Endothelial cell of umbilical vein (primary cell): ENCODE measurements at regions not wholly inside any gene's neighbourhood (a gene's known extent, or its start where the extent isn't known, plus 50 kb on each side); places are given as distances from the start of the nearest gene placed in this dataset.

Experiments used
- BruUV-seq: library from RNA; stranded (reverse); fragments of 400-500 nt; replicated peaks from 2 replicates; lab custom pipeline; 2021; lab: Mats Ljungman, UMichigan
- CTCF ChIA-PET: fragments of 300-600, 350-600 bp; sonication (Branson Sonifier 250); formaldehyde crosslinking; loops from one replicate; lab custom pipeline; 2021; ENCODE audit warnings: antibody characterized with exemption, inconsistent platforms; lab: Charles Lee
- POLR2A ChIA-PET: fragments of 300-600, 350-600 bp; sonication (Branson Sonifier 250); formaldehyde crosslinking; loops from one replicate; lab custom pipeline; 2021; ENCODE audit warnings: antibody characterized with exemption, inconsistent platforms; lab: Charles Lee
- DNase-seq: peaks from one replicate; pipeline ENCODE4 v3.0.0-alpha.2; 2011; ENCODE audit warnings: low read depth, low spot score
- FAIRE-seq: peaks from 2 replicates; lab custom pipeline; 2011; peaks lifted over from hg19 to GRCh38; lab: Jason Lieb, UNC
- H2AFZ ChIP-seq: 2 replicates; pipeline ENCODE4 v1.6.0; 2012; ENCODE audit warnings: low read depth, low read length, control low read depth, inconsistent platforms
- H3K27ac ChIP-seq: 2 replicates; pipeline ENCODE4 v1.5.1; 2011; ENCODE audit warnings: low read depth, mild to moderate bottlenecking, control low read depth, low read length, moderate library complexity; ENCODE audit not compliant: insufficient read depth
- H3K27me3 ChIP-seq, 2 experiments: 2 replicates each; pipeline versions ENCODE4 v1.6.0 to v1.6.1; 2011; ENCODE audit warnings: low read length in 2 of 2, mixed read lengths in 1 of 2; ENCODE audit not compliant: control insufficient read depth in 2 of 2, insufficient read depth in 2 of 2
- H3K36me3 ChIP-seq, 2 experiments: 2 replicates in 1 of 2; 3 replicates in 1 of 2; pipeline ENCODE4 v1.5.1; 2011; ENCODE audit warnings: low read length in 2 of 2, mild to moderate bottlenecking in 1 of 2, moderate library complexity in 1 of 2; ENCODE audit not compliant: control insufficient read depth in 2 of 2, insufficient read depth in 2 of 2; ENCODE audit errors: extremely low read depth in 1 of 2
- H3K4me1 ChIP-seq: 3 replicates; pipeline ENCODE4 v1.5.1; 2011; ENCODE audit warnings: mild to moderate bottlenecking, low read length; ENCODE audit not compliant: control insufficient read depth, insufficient read depth; ENCODE audit errors: extremely low read depth
- H3K4me2 ChIP-seq: 2 replicates; pipeline ENCODE4 v1.6.1; 2011; ENCODE audit warnings: low read length, control low read depth, mixed read lengths; ENCODE audit not compliant: insufficient read depth
- H3K4me3 ChIP-seq, 3 experiments: fragments of 200-600 bp in 1 of 3; sonication (generic), shearing (Covaris generic) in 1 of 3; replicated peaks in 1 of 3; 2 replicates each; pipeline ENCODE4 v1.5.1; 2011 to 2016; ENCODE audit warnings: control low read depth in 3 of 3, low read length in 3 of 3, mild to moderate bottlenecking in 2 of 3, inconsistent platforms in 1 of 3, low read depth in 1 of 3, moderate library complexity in 1 of 3; ENCODE audit not compliant: insufficient read depth in 1 of 3
- H3K79me2 ChIP-seq: 2 replicates; pipeline ENCODE4 v1.6.0; 2012; ENCODE audit warnings: low read length, inconsistent platforms; ENCODE audit not compliant: control insufficient read depth, insufficient read depth
- H3K9ac ChIP-seq: replicated peaks from 2 replicates; pipeline ENCODE3; 2011; ENCODE audit warnings: low read length, control low read depth; ENCODE audit not compliant: insufficient read depth; ENCODE audit errors: extremely low read depth
- H3K9me1 ChIP-seq: replicated peaks from 3 replicates; pipeline ENCODE4 v1.6.0; 2011; ENCODE audit warnings: mild to moderate bottlenecking, low read length; ENCODE audit not compliant: control insufficient read depth, insufficient read depth; ENCODE audit errors: extremely low read depth
- H3K9me3 ChIP-seq: replicated peaks from 2 replicates; pipeline ENCODE4 v1.5.1; 2012; ENCODE audit warnings: low read length, inconsistent platforms; ENCODE audit not compliant: control insufficient read depth, insufficient read depth
- H4K20me1 ChIP-seq: replicated peaks from 2 replicates; pipeline ENCODE3; 2011; ENCODE audit warnings: mild to moderate bottlenecking, low read length; ENCODE audit not compliant: control insufficient read depth, insufficient read depth; ENCODE audit errors: extremely low read depth
- EZH2 ChIP-seq: IDR thresholded peaks from 2 replicates; pipeline ENCODE4 v1.6.1; 2012; ENCODE audit warnings: borderline replicate concordance, low read depth, mild to moderate bottlenecking, moderate library complexity, low read length, inconsistent platforms; ENCODE audit not compliant: severe bottlenecking
- FOS ChIP-seq: IDR thresholded peaks from 2 replicates; pipeline ENCODE4 v1.6.1; 2011; ENCODE audit warnings: mild to moderate bottlenecking, low read length, moderate library complexity, borderline replicate concordance; ENCODE audit not compliant: insufficient read depth
- GATA2 ChIP-seq: IDR thresholded peaks from 2 replicates; pipeline ENCODE4 v1.7.0; 2011; ENCODE audit warnings: low read depth, mild to moderate bottlenecking, moderate library complexity, mixed read lengths, low read length; ENCODE audit not compliant: insufficient read length, insufficient read depth
- JUN ChIP-seq: IDR thresholded peaks from 2 replicates; pipeline ENCODE4 v1.6.1; 2011; ENCODE audit warnings: borderline replicate concordance, low read depth; ENCODE audit not compliant: insufficient read length, insufficient read depth
- MYC ChIP-seq: IDR thresholded peaks from one replicate; pipeline ENCODE4 v1.6.1; 2011; ENCODE audit warnings: mild to moderate bottlenecking, low read depth, low read length
- POLR2A ChIP-seq: IDR thresholded peaks from 2 replicates; pipeline ENCODE4 v1.6.1; 2012; ENCODE audit warnings: low read depth, mild to moderate bottlenecking, control low read depth, low read length
- POLR2AphosphoS5 ChIP-seq: IDR thresholded peaks from 2 replicates; pipeline ENCODE4 v1.6.1; 2012; ENCODE audit warnings: low read depth, mild to moderate bottlenecking, control low read depth, low read length, moderate library complexity; ENCODE audit not compliant: insufficient read depth
- dilution Hi-C: fragments of 300-500 bp; cut with MboI; formaldehyde crosslinking; loops from one replicate; pipeline ENCODE4 v1.15.0; 2019; ENCODE audit warnings: low sequenced_read_pairs; ENCODE audit not compliant: extremely low pct_ligation_motif_present
- intact Hi-C: fragments of 100-400 bp; cut with micrococcal nuclease; formaldehyde crosslinking; loops from one replicate; pipeline ENCODE4 v1.10.0; 2022
- TF ChIP-seq, protein P1 (sequence below): IDR thresholded peaks from 2 replicates; pipeline ENCODE4 v1.6.1; 2011; ENCODE audit not compliant: insufficient read depth, insufficient read length
- TF ChIP-seq, protein P2 (sequence below), 2 donors: IDR thresholded peaks; 1 replicate in 1 of 2; 2 replicates in 1 of 2; pipeline ENCODE4 v1.5.1; 2011; ENCODE audit warnings: low read length in 2 of 2, mild to moderate bottlenecking in 2 of 2, moderate library complexity in 2 of 2, control low read depth in 1 of 2, inconsistent platforms in 1 of 2, low read depth in 1 of 2; ENCODE audit not compliant: insufficient read depth in 1 of 2; ENCODE audit errors: extremely low read depth in 1 of 2

DNA sequence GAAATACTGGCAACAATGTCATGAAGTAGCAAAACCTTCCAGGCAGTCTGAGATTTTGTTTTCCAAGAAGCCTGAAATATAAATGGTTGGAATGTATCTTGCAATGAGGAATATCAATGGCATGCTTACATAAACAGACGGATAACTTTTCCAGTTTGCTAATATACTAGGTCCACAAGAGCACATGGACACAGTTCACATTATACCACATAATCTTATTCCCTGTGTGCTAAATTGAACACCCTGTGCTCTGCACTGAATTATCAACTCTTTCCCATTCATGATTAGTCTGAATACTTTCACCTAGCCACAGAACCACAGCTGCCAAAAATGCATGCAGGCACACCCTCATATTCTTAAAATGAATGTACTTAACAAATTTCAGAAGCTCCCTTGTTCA, 274.3 kb downstream of the COL12A1 start:
- DNase-seq (no peak), FAIRE-seq (no peak)
- CTCF ChIA-PET, result interaction anchor here (1.4 kb wide), 1 partner anchor 273 kb away, joined by 4 read pairs; no protein-coding TSS in a partner anchor
- Histone ChIP-seq H3K36me3 (no peaks in the 10 kb centered on the region), H3K9ac (no peak overlapping the region), H3K4me1 (peaks cover under 1% of the 10 kb centered on the region), H3K9me3 (no peaks in the 10 kb centered on the region), H3K27me3 (no peaks in the 10 kb centered on the region), H2AFZ (no peak overlapping the region), H3K4me2 (no peak overlapping the region), H3K9me1 (no peaks in the 10 kb centered on the region), H4K20me1 (no peaks in the 10 kb centered on the region), H3K27ac (no peak overlapping the region), H3K4me3 (no peak overlapping the region), H3K79me2 (no peaks in the 10 kb centered on the region)
- BruUV-seq, result no TSS peak
- intact Hi-C loops (no loop called here), dilution Hi-C loops (no loop called here)
- POLR2A ChIA-PET, result no interaction called here
- TF ChIP-seq EZH2 (no peak), JUN (no peak), POLR2AphosphoS5 (no peak), FOS (no peak), MYC (no peak), POLR2A (no peak), GATA2 (no peak)
- TF ChIP-seq, protein P1, sequence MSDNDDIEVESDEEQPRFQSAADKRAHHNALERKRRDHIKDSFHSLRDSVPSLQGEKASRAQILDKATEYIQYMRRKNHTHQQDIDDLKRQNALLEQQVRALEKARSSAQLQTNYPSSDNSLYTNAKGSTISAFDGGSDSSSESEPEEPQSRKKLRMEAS, result no peak
- TF ChIP-seq, protein P2, sequence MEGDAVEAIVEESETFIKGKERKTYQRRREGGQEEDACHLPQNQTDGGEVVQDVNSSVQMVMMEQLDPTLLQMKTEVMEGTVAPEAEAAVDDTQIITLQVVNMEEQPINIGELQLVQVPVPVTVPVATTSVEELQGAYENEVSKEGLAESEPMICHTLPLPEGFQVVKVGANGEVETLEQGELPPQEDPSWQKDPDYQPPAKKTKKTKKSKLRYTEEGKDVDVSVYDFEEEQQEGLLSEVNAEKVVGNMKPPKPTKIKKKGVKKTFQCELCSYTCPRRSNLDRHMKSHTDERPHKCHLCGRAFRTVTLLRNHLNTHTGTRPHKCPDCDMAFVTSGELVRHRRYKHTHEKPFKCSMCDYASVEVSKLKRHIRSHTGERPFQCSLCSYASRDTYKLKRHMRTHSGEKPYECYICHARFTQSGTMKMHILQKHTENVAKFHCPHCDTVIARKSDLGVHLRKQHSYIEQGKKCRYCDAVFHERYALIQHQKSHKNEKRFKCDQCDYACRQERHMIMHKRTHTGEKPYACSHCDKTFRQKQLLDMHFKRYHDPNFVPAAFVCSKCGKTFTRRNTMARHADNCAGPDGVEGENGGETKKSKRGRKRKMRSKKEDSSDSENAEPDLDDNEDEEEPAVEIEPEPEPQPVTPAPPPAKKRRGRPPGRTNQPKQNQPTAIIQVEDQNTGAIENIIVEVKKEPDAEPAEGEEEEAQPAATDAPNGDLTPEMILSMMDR (IDR thresholded peaks at IDR 0.05; ENCODE audit: extremely low read depth in 1 of 2, insufficient read depth in 1 of 2, low read depth in 1 of 2, low read length in 2 of 2), result no peak
